A549 (cell line): ENCODE measurements at regions not wholly inside any gene's neighbourhood (a gene's known extent, or its start where the extent isn't known, plus 50 kb on each side); places are given as distances from the start of the nearest gene placed in this dataset.

ENCODE experiments used
- CEBPB ChIP-seq, 2 experiments: fragments of >200 bp in 1 of 2; sonication (Bioruptor Twin) in 1 of 2; formaldehyde crosslinking in 1 of 2; IDR thresholded peaks; 2 replicates each; pipeline ENCODE4 v1.6.1; 2012 to 2016
- CTCF ChIP-seq: fragments of >200 bp; sonication (Bioruptor Twin); formaldehyde crosslinking; IDR thresholded peaks from 3 replicates; pipeline ENCODE4 v1.5.1; 2016
- EP300 ChIP-seq, 2 experiments: fragments of >200 bp; sonication (Bioruptor Twin); formaldehyde crosslinking; IDR thresholded peaks; 2 replicates in 1 of 2; 3 replicates in 1 of 2; pipeline ENCODE4 v1.6.1; 2016 to 2017
- ESRRA ChIP-seq: fragments of 150-350 bp; IDR thresholded peaks from 2 replicates; pipeline ENCODE4 v1.6.1; 2014; ENCODE audit warnings: mild to moderate bottlenecking, low read length, borderline replicate concordance

- TF ChIP-seq CEBPB (IDR thresholded peaks at IDR 0.05) (no peak), CTCF (no peak), ESRRA (no peak), EP300 (IDR thresholded peaks at IDR 0.05) (no peak)
Measured at GRCh38 chrX:38856670-38857265, 55.5 kb downstream of the MID1IP1 start.
